Endothelial cell of umbilical vein (primary cell): ENCODE measurements at regions not wholly inside any gene's neighbourhood (a gene's known extent, or its start where the extent isn't known, plus 50 kb on each side); places are given as distances from the start of the nearest gene placed in this dataset.

Experiments used
- BruUV-seq: library from RNA; stranded (reverse); fragments of 400-500 nt; replicated peaks from 2 replicates; lab custom pipeline; 2021; lab: Mats Ljungman, UMichigan
- CTCF ChIA-PET: fragments of 300-600, 350-600 bp; sonication (Branson Sonifier 250); formaldehyde crosslinking; loops from one replicate; lab custom pipeline; 2021; ENCODE audit warnings: antibody characterized with exemption, inconsistent platforms; lab: Charles Lee
- POLR2A ChIA-PET: fragments of 300-600, 350-600 bp; sonication (Branson Sonifier 250); formaldehyde crosslinking; loops from one replicate; lab custom pipeline; 2021; ENCODE audit warnings: antibody characterized with exemption, inconsistent platforms; lab: Charles Lee
- DNase-seq: peaks from one replicate; pipeline ENCODE4 v3.0.0-alpha.2; 2011; ENCODE audit warnings: low read depth, low spot score
- FAIRE-seq: peaks from 2 replicates; lab custom pipeline; 2011; peaks lifted over from hg19 to GRCh38; lab: Jason Lieb, UNC
- H2AFZ ChIP-seq: 2 replicates; pipeline ENCODE4 v1.6.0; 2012; ENCODE audit warnings: low read depth, low read length, control low read depth, inconsistent platforms
- H3K27ac ChIP-seq: 2 replicates; pipeline ENCODE4 v1.5.1; 2011; ENCODE audit warnings: low read depth, mild to moderate bottlenecking, control low read depth, low read length, moderate library complexity; ENCODE audit not compliant: insufficient read depth
- H3K27me3 ChIP-seq, 2 experiments: 2 replicates each; pipeline versions ENCODE4 v1.6.0 to v1.6.1; 2011; ENCODE audit warnings: low read length in 2 of 2, mixed read lengths in 1 of 2; ENCODE audit not compliant: control insufficient read depth in 2 of 2, insufficient read depth in 2 of 2
- H3K36me3 ChIP-seq, 2 experiments: 2 replicates in 1 of 2; 3 replicates in 1 of 2; pipeline ENCODE4 v1.5.1; 2011; ENCODE audit warnings: low read length in 2 of 2, mild to moderate bottlenecking in 1 of 2, moderate library complexity in 1 of 2; ENCODE audit not compliant: control insufficient read depth in 2 of 2, insufficient read depth in 2 of 2; ENCODE audit errors: extremely low read depth in 1 of 2
- H3K4me1 ChIP-seq: 3 replicates; pipeline ENCODE4 v1.5.1; 2011; ENCODE audit warnings: mild to moderate bottlenecking, low read length; ENCODE audit not compliant: control insufficient read depth, insufficient read depth; ENCODE audit errors: extremely low read depth
- H3K4me2 ChIP-seq: 2 replicates; pipeline ENCODE4 v1.6.1; 2011; ENCODE audit warnings: low read length, control low read depth, mixed read lengths; ENCODE audit not compliant: insufficient read depth
- H3K4me3 ChIP-seq, 3 experiments: fragments of 200-600 bp in 1 of 3; sonication (generic), shearing (Covaris generic) in 1 of 3; replicated peaks in 1 of 3; 2 replicates each; pipeline ENCODE4 v1.5.1; 2011 to 2016; ENCODE audit warnings: control low read depth in 3 of 3, low read length in 3 of 3, mild to moderate bottlenecking in 2 of 3, inconsistent platforms in 1 of 3, low read depth in 1 of 3, moderate library complexity in 1 of 3; ENCODE audit not compliant: insufficient read depth in 1 of 3
- H3K79me2 ChIP-seq: 2 replicates; pipeline ENCODE4 v1.6.0; 2012; ENCODE audit warnings: low read length, inconsistent platforms; ENCODE audit not compliant: control insufficient read depth, insufficient read depth
- H3K9ac ChIP-seq: replicated peaks from 2 replicates; pipeline ENCODE3; 2011; ENCODE audit warnings: low read length, control low read depth; ENCODE audit not compliant: insufficient read depth; ENCODE audit errors: extremely low read depth
- H3K9me1 ChIP-seq: replicated peaks from 3 replicates; pipeline ENCODE4 v1.6.0; 2011; ENCODE audit warnings: mild to moderate bottlenecking, low read length; ENCODE audit not compliant: control insufficient read depth, insufficient read depth; ENCODE audit errors: extremely low read depth
- H3K9me3 ChIP-seq: replicated peaks from 2 replicates; pipeline ENCODE4 v1.5.1; 2012; ENCODE audit warnings: low read length, inconsistent platforms; ENCODE audit not compliant: control insufficient read depth, insufficient read depth
- H4K20me1 ChIP-seq: replicated peaks from 2 replicates; pipeline ENCODE3; 2011; ENCODE audit warnings: mild to moderate bottlenecking, low read length; ENCODE audit not compliant: control insufficient read depth, insufficient read depth; ENCODE audit errors: extremely low read depth
- EZH2 ChIP-seq: IDR thresholded peaks from 2 replicates; pipeline ENCODE4 v1.6.1; 2012; ENCODE audit warnings: borderline replicate concordance, low read depth, mild to moderate bottlenecking, moderate library complexity, low read length, inconsistent platforms; ENCODE audit not compliant: severe bottlenecking
- FOS ChIP-seq: IDR thresholded peaks from 2 replicates; pipeline ENCODE4 v1.6.1; 2011; ENCODE audit warnings: mild to moderate bottlenecking, low read length, moderate library complexity, borderline replicate concordance; ENCODE audit not compliant: insufficient read depth
- GATA2 ChIP-seq: IDR thresholded peaks from 2 replicates; pipeline ENCODE4 v1.7.0; 2011; ENCODE audit warnings: low read depth, mild to moderate bottlenecking, moderate library complexity, mixed read lengths, low read length; ENCODE audit not compliant: insufficient read length, insufficient read depth
- JUN ChIP-seq: IDR thresholded peaks from 2 replicates; pipeline ENCODE4 v1.6.1; 2011; ENCODE audit warnings: borderline replicate concordance, low read depth; ENCODE audit not compliant: insufficient read length, insufficient read depth
- MYC ChIP-seq: IDR thresholded peaks from one replicate; pipeline ENCODE4 v1.6.1; 2011; ENCODE audit warnings: mild to moderate bottlenecking, low read depth, low read length
- POLR2A ChIP-seq: IDR thresholded peaks from 2 replicates; pipeline ENCODE4 v1.6.1; 2012; ENCODE audit warnings: low read depth, mild to moderate bottlenecking, control low read depth, low read length
- POLR2AphosphoS5 ChIP-seq: IDR thresholded peaks from 2 replicates; pipeline ENCODE4 v1.6.1; 2012; ENCODE audit warnings: low read depth, mild to moderate bottlenecking, control low read depth, low read length, moderate library complexity; ENCODE audit not compliant: insufficient read depth
- dilution Hi-C: fragments of 300-500 bp; cut with MboI; formaldehyde crosslinking; loops from one replicate; pipeline ENCODE4 v1.15.0; 2019; ENCODE audit warnings: low sequenced_read_pairs; ENCODE audit not compliant: extremely low pct_ligation_motif_present
- intact Hi-C: fragments of 100-400 bp; cut with micrococcal nuclease; formaldehyde crosslinking; loops from one replicate; pipeline ENCODE4 v1.10.0; 2022
- TF ChIP-seq, protein P1 (sequence below), 2 donors: IDR thresholded peaks; 1 replicate in 1 of 2; 2 replicates in 1 of 2; pipeline ENCODE4 v1.5.1; 2011; ENCODE audit warnings: low read length in 2 of 2, mild to moderate bottlenecking in 2 of 2, moderate library complexity in 2 of 2, control low read depth in 1 of 2, inconsistent platforms in 1 of 2, low read depth in 1 of 2; ENCODE audit not compliant: insufficient read depth in 1 of 2; ENCODE audit errors: extremely low read depth in 1 of 2
- TF ChIP-seq, protein P2 (sequence below): IDR thresholded peaks from 2 replicates; pipeline ENCODE4 v1.6.1; 2011; ENCODE audit not compliant: insufficient read depth, insufficient read length

DNA sequence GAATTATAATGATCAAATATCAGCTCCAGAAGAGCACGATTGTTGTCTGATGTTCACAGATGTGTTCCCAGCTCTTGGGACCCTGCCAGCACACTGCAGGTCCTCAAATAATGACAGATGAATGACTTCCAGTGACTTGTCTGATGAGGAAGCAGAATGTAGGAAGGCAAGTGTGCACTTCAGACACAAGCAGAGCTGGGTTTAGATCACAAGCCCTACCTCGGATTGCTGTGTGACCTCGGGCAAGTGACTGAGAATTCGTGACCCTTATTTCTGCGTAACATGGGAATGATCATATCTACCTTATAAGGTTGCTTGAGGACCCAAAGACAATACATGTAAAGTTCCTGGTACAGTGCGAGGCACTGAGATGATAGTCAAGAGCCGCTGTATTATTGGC is 182.2 kb downstream of the ABCC12 start:
- Histone ChIP-seq H3K27me3 (no peaks in the 10 kb centered on the region), H2AFZ (no peak overlapping the region), H3K9ac (no peak overlapping the region), H3K36me3 (no peaks in the 10 kb centered on the region), H3K4me3 (no peak overlapping the region), H3K9me1 (no peaks in the 10 kb centered on the region), H3K79me2 (no peaks in the 10 kb centered on the region), H3K4me1 (no peaks in the 10 kb centered on the region), H3K9me3 (no peaks in the 10 kb centered on the region), H3K27ac (no peak overlapping the region), H4K20me1 (no peaks in the 10 kb centered on the region), H3K4me2 (no peak overlapping the region)
- no peak for FAIRE-seq
- no peak for DNase-seq
- TF ChIP-seq JUN: no peak
- TF ChIP-seq POLR2A: no peak
- ChIA-PET CTCF (no interaction called here), POLR2A (no interaction called here)
- no TSS peak for BruUV-seq
- intact Hi-C loops (no loop called here), dilution Hi-C loops (no loop called here)

DNA sequence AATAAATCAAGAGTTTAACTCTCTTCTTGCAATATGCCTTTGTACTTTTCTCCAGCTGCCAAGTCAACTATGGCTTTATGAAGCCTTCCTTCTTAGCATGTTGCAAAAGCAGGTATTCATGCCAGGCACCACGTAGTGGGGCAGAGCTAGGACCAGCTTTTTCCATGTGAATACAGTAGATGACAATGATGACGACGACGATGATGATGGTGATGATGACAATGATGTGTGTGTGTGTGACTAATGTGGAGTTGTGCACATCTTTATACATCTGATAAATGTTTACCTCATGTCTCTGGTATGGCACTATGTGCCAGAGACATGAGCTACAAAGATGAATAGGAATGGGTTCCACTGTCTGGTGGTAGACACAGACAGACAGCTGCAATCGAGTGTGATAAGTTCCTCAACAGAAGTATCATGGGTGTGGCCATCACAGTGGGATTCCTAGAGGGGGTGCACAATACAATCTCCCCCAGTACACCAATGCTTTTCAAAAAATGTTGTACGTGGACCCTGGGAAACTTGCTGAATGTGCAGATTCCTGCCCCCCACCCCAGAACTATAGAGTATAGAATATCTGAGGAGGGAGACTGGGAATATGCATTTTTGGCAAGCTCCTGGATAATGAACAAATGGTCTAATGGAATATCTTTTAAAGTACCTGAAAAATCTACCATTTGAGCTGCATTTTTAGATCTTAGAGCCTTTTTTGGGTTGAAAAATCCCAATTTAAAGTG is 183.4 kb downstream of the ABCC12 start:
- intact Hi-C loops (no loop called here), dilution Hi-C loops (no loop called here)
- Histone ChIP-seq H3K27me3 (no peaks in the 10 kb centered on the region), H4K20me1 (no peaks in the 10 kb centered on the region), H3K27ac (no peak overlapping the region), H3K4me2 (no peak overlapping the region), H3K9me3 (no peaks in the 10 kb centered on the region), H3K79me2 (no peaks in the 10 kb centered on the region), H3K4me3 (no peak overlapping the region), H2AFZ (no peak overlapping the region), H3K9ac (no peak overlapping the region), H3K9me1 (no peaks in the 10 kb centered on the region), H3K36me3 (no peaks in the 10 kb centered on the region), H3K4me1 (no peaks in the 10 kb centered on the region)
- ChIA-PET POLR2A (no interaction called here), CTCF (no interaction called here)
- TF ChIP-seq, protein P1, sequence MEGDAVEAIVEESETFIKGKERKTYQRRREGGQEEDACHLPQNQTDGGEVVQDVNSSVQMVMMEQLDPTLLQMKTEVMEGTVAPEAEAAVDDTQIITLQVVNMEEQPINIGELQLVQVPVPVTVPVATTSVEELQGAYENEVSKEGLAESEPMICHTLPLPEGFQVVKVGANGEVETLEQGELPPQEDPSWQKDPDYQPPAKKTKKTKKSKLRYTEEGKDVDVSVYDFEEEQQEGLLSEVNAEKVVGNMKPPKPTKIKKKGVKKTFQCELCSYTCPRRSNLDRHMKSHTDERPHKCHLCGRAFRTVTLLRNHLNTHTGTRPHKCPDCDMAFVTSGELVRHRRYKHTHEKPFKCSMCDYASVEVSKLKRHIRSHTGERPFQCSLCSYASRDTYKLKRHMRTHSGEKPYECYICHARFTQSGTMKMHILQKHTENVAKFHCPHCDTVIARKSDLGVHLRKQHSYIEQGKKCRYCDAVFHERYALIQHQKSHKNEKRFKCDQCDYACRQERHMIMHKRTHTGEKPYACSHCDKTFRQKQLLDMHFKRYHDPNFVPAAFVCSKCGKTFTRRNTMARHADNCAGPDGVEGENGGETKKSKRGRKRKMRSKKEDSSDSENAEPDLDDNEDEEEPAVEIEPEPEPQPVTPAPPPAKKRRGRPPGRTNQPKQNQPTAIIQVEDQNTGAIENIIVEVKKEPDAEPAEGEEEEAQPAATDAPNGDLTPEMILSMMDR (IDR thresholded peaks at IDR 0.05; ENCODE audit: extremely low read depth in 1 of 2, insufficient read depth in 1 of 2, low read depth in 1 of 2, low read length in 2 of 2): no peak
- TF ChIP-seq POLR2A (no peak), MYC (no peak), JUN (no peak), POLR2AphosphoS5 (no peak), EZH2 (no peak), GATA2 (no peak), FOS (no peak)
- TF ChIP-seq, protein P2, sequence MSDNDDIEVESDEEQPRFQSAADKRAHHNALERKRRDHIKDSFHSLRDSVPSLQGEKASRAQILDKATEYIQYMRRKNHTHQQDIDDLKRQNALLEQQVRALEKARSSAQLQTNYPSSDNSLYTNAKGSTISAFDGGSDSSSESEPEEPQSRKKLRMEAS: no peak
- DNase-seq: no peak
- FAIRE-seq: no peak
- BruUV-seq: no TSS peak
